Ovary (tissue), 3 donors: ENCODE measurements at regions not wholly inside any gene's neighbourhood (a gene's known extent, or its start where the extent isn't known, plus 50 kb on each side); places are given as distances from the start of the nearest gene placed in this dataset.

ENCODE experiments used
- CTCF ChIP-seq, 3 donors: fragments of 450-650 bp in 2 of 3; fragments of 200-600 bp in 1 of 3; IDR thresholded peaks; one replicate each; pipeline versions ENCODE4 v1.5.1 to v1.8.0; 2016 to 2022; ENCODE audit warnings: antibody characterized with exemption in 3 of 3, mild to moderate bottlenecking in 1 of 3
- EP300 ChIP-seq: sonication (generic); formaldehyde crosslinking; IDR thresholded peaks from one replicate; pipeline ENCODE4 v1.6.1; 2017; ENCODE audit warnings: antibody characterized with exemption
- POLR2A ChIP-seq: fragments of 450-650 bp; IDR thresholded peaks from one replicate; pipeline ENCODE4 v1.6.1; 2017; ENCODE audit warnings: antibody characterized with exemption, mild to moderate bottlenecking, moderate library complexity
- donor health status: DM: no; HTN: no; CAD: no.

GRCh38 chr16:50440531-50440930 is 71.7 kb upstream of the BRD7 start:
- no peak for TF ChIP-seq CTCF (IDR thresholded peaks at IDR 0.05)
- no peak for TF ChIP-seq POLR2A
- TF ChIP-seq EP300 = no peak
